HUES64 (cell line): ENCODE measurements at regions not wholly inside any gene's neighbourhood (a gene's known extent, or its start where the extent isn't known, plus 50 kb on each side); places are given as distances from the start of the nearest gene placed in this dataset.
"Not testable (repeated sequence)": the region's sequence is repeated elsewhere in the genome, so short reads cannot be mapped to it uniquely, and the experiment has no call there.

Source experiments
- H3K27ac ChIP-seq: 2 replicates; pipeline ENCODE4 v1.7.0; 2013; ENCODE audit warnings: low read depth, low read length, inconsistent platforms
- H3K27me3 ChIP-seq: 2 replicates; pipeline ENCODE4 v1.6.1; 2013; ENCODE audit warnings: mild to moderate bottlenecking, low read length; ENCODE audit not compliant: insufficient read depth
- H3K36me3 ChIP-seq: 2 replicates; pipeline ENCODE4 v1.6.1; 2013; ENCODE audit warnings: mild to moderate bottlenecking, low read length; ENCODE audit not compliant: insufficient read depth
- H3K4me1 ChIP-seq: 2 replicates; pipeline ENCODE4 v1.6.1; 2013; ENCODE audit warnings: mild to moderate bottlenecking, low read length, moderate library complexity; ENCODE audit not compliant: insufficient read depth
- H3K4me3 ChIP-seq: 2 replicates; pipeline ENCODE4 v1.5.1; 2013; ENCODE audit warnings: mild to moderate bottlenecking, low read length, moderate library complexity
- H3K9ac ChIP-seq: 2 replicates; pipeline ENCODE4 v1.6.1; 2013; ENCODE audit warnings: mild to moderate bottlenecking, low read depth, low read length
- H3K9me3 ChIP-seq: 2 replicates; pipeline ENCODE4 v1.6.1; 2013; ENCODE audit warnings: low read depth, low read length; ENCODE audit not compliant: insufficient read depth
- WGBS: fragments of 150-250, 120-280 bp; methylation state at CpG from one replicate; pipeline ENCODE4 v1.1.7; 2013; ENCODE audit warnings: missing lambda C conversion rate; 5-methylcytosine and 5-hydroxymethylcytosine counted together

GRCh38 chr4:147103403-147103946 lies 157.8 kb upstream of the TTC29 start:
- no peaks in the 10 kb centered on the region for H3K27me3 ChIP-seq
- no peak overlapping the region for H3K9ac ChIP-seq
- WGBS, result 72% methylated on average over 8 of the region's 8 CpGs
- H3K27ac ChIP-seq, result no peak overlapping the region
- H3K9me3 ChIP-seq, result no peaks in the 10 kb centered on the region
- no peak overlapping the region for H3K4me3 ChIP-seq
- H3K4me1 ChIP-seq, result peaks cover 7% of the 10 kb centered on the region; the same call in 1 of the 2 replicates
- no peaks in the 10 kb centered on the region for H3K36me3 ChIP-seq

- Histone ChIP-seq H3K27me3 (no peaks in the 10 kb centered on the region), H3K9ac (no peak overlapping the region), H3K9me3 (no peaks in the 10 kb centered on the region), H3K27ac (no peak overlapping the region), H3K4me1 (peaks cover 7% of the 10 kb centered on the region; the same call in 1 of the 2 replicates), H3K36me3 (no peaks in the 10 kb centered on the region), H3K4me3 (no peak overlapping the region)
- 84% methylated on average over 2 of the region's 2 CpGs for WGBS
These were observed 159.1 kb upstream of the TTC29 start for GRCh38 chr4:147104768-147105167.

- WGBS, result no CpG with 5 or more reads among the region's 2 CpGs
These were observed 162.7 kb upstream of the TTC29 start for GRCh38 chr4:147108409-147108808.

GRCh38 chr4:147109800-147110199 lies 164.1 kb upstream of the TTC29 start:
- Histone ChIP-seq H3K36me3 (no peaks in the 10 kb centered on the region), H3K9me3 (no peaks in the 10 kb centered on the region), H3K27ac (no peak overlapping the region), H3K4me3 (no peak overlapping the region), H3K4me1 (no peaks in the 10 kb centered on the region), H3K27me3 (no peaks in the 10 kb centered on the region), H3K9ac (no peak overlapping the region)
- WGBS, result 94% methylated on average over 1 of the region's 1 CpG

More at GRCh38 chr4:147108409-147108808, 162.7 kb upstream of the TTC29 start:
- no peak overlapping the region for H3K4me3 ChIP-seq
- H3K36me3 ChIP-seq, result no peaks in the 10 kb centered on the region
- peaks cover 5% of the 10 kb centered on the region; the same call in 1 of the 2 replicates for H3K4me1 ChIP-seq
- H3K27me3 ChIP-seq, result no peaks in the 10 kb centered on the region
- H3K27ac ChIP-seq, result no peak overlapping the region
- no peaks in the 10 kb centered on the region for H3K9me3 ChIP-seq
- H3K9ac ChIP-seq, result no peak overlapping the region

- Histone ChIP-seq H3K4me3 (no peak overlapping the region), H3K4me1 (no peaks in the 10 kb centered on the region), H3K9ac (no peak overlapping the region), H3K36me3 (no peaks in the 10 kb centered on the region), H3K27me3 (no peaks in the 10 kb centered on the region), H3K9me3 (no peaks in the 10 kb centered on the region), H3K27ac (no peak overlapping the region)
- WGBS, result 91% methylated on average over 7 of the region's 7 CpGs
These were observed 165.1 kb upstream of the TTC29 start for GRCh38 chr4:147110473-147111367.

- H3K4me1 ChIP-seq, H3K9ac ChIP-seq, H3K9me3 ChIP-seq, H3K36me3 ChIP-seq, H3K27me3 ChIP-seq, H3K4me3 ChIP-seq, H3K27ac ChIP-seq: not testable (repeated sequence)
- WGBS, result 92% methylated on average over 6 of the region's 6 CpGs
These were observed 166.5 kb upstream of the TTC29 start for GRCh38 chr4:147112196-147112595.

- no peak overlapping the region for H3K9ac ChIP-seq
- H3K4me3 ChIP-seq, result no peak overlapping the region
- H3K27ac ChIP-seq, result no peak overlapping the region
- H3K27me3 ChIP-seq, result no peaks in the 10 kb centered on the region
- H3K4me1 ChIP-seq, result no peaks in the 10 kb centered on the region
- H3K9me3 ChIP-seq, result no peaks in the 10 kb centered on the region
- no peaks in the 10 kb centered on the region for H3K36me3 ChIP-seq
- WGBS, result 90% methylated on average over 4 of the region's 4 CpGs
These were observed 171.8 kb upstream of the TTC29 start for GRCh38 chr4:147117431-147117830.

- no peak overlapping the region for H3K4me3 ChIP-seq
- no peaks in the 10 kb centered on the region for H3K36me3 ChIP-seq
- WGBS, result 91% methylated on average over 1 of the region's 2 CpGs
- no peaks in the 10 kb centered on the region for H3K4me1 ChIP-seq
- H3K27ac ChIP-seq, result no peak overlapping the region
- no peak overlapping the region for H3K9ac ChIP-seq
- H3K9me3 ChIP-seq, result no peaks in the 10 kb centered on the region
- no peaks in the 10 kb centered on the region for H3K27me3 ChIP-seq
These were observed 172.9 kb upstream of the TTC29 start for GRCh38 chr4:147118528-147118927.

- Histone ChIP-seq H3K4me3 (no peak overlapping the region), H3K27me3 (no peaks in the 10 kb centered on the region), H3K27ac (no peak overlapping the region), H3K4me1 (no peaks in the 10 kb centered on the region), H3K9me3 (no peaks in the 10 kb centered on the region), H3K9ac (no peak overlapping the region), H3K36me3 (no peaks in the 10 kb centered on the region)
These were observed 177.0 kb upstream of the TTC29 start for GRCh38 chr4:147122685-147123084.

GRCh38 chr4:147123146-147123545 lies 177.5 kb upstream of the TTC29 start:
- WGBS, result no CpG with 5 or more reads among the region's 1 CpG
- Histone ChIP-seq H3K4me3 (no peak overlapping the region), H3K27ac (no peak overlapping the region), H3K27me3 (no peaks in the 10 kb centered on the region), H3K4me1 (no peaks in the 10 kb centered on the region), H3K36me3 (no peaks in the 10 kb centered on the region), H3K9ac (no peak overlapping the region), H3K9me3 (no peaks in the 10 kb centered on the region)

- WGBS, result 100% methylated on average over 1 of the region's 1 CpG
- no peak overlapping the region for H3K9ac ChIP-seq
These were observed 183.1 kb upstream of the TTC29 start for GRCh38 chr4:147128787-147129186.

More at GRCh38 chr4:147128787-147129186, 183.1 kb upstream of the TTC29 start:
- no peaks in the 10 kb centered on the region for H3K4me1 ChIP-seq
- H3K27ac ChIP-seq, result no peak overlapping the region
- H3K4me3 ChIP-seq, result no peak overlapping the region
- H3K27me3 ChIP-seq, result no peaks in the 10 kb centered on the region
- no peaks in the 10 kb centered on the region for H3K9me3 ChIP-seq
- no peaks in the 10 kb centered on the region for H3K36me3 ChIP-seq
